Adrenal gland (tissue), 5 donors: ENCODE measurements at regions not wholly inside any gene's neighbourhood (a gene's known extent, or its start where the extent isn't known, plus 50 kb on each side); places are given as distances from the start of the nearest gene placed in this dataset.

ENCODE experiments used
- POLR2A ChIP-seq, 2 donors: fragments of 450-650 bp; IDR thresholded peaks; one replicate each; pipeline ENCODE4 v1.6.1; 2017; ENCODE audit warnings: antibody characterized with exemption in 2 of 2, mild to moderate bottlenecking in 2 of 2, moderate library complexity in 1 of 2
- TF ChIP-seq, protein P1 (sequence below), 6 experiments: fragments of 450-650 bp in 4 of 6; fragments of 200-600 bp in 2 of 6; sonication (generic) in 1 of 6; IDR thresholded peaks; 1 replicate in 5 of 6; 2 replicates in 1 of 6; pipeline versions ENCODE4 v1.5.1 to v1.8.0; 2016 to 2021; ENCODE audit warnings: antibody characterized with exemption in 6 of 6, mild to moderate bottlenecking in 2 of 6, moderate library complexity in 1 of 6
- donor health status: DM: no; HTN: no; CAD: no.

DNA sequence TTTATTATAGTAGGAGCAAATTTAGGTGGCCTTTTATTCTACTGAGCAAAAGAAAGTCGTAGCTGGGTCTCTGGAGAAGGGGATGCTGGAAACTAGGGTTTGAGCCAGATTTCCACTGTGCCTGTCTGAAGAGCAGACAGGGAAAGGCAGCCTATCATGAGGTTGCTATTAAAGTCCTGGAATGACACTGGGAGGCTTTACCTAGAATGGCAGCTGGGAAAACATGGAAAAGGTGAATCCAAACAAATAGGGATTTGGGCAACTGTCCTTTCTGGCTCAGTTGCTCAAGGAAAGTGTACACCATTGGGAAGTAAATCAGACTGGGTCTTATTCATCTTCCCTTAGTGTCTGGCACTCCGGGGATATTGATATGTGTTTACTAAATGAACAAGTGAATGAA lies 154.6 kb downstream of the MTX2 start:
- no peak for TF ChIP-seq POLR2A (IDR thresholded peaks at IDR 0.05)
- TF ChIP-seq, protein P1, sequence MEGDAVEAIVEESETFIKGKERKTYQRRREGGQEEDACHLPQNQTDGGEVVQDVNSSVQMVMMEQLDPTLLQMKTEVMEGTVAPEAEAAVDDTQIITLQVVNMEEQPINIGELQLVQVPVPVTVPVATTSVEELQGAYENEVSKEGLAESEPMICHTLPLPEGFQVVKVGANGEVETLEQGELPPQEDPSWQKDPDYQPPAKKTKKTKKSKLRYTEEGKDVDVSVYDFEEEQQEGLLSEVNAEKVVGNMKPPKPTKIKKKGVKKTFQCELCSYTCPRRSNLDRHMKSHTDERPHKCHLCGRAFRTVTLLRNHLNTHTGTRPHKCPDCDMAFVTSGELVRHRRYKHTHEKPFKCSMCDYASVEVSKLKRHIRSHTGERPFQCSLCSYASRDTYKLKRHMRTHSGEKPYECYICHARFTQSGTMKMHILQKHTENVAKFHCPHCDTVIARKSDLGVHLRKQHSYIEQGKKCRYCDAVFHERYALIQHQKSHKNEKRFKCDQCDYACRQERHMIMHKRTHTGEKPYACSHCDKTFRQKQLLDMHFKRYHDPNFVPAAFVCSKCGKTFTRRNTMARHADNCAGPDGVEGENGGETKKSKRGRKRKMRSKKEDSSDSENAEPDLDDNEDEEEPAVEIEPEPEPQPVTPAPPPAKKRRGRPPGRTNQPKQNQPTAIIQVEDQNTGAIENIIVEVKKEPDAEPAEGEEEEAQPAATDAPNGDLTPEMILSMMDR (IDR thresholded peaks at IDR 0.05): no peak
